ENCODE measurements at regions not wholly inside any gene's neighbourhood (a gene's known extent, or its start where the extent isn't known, plus 50 kb on each side); places are given as distances from the start of the nearest gene placed in this dataset.

- TF ChIP-seq CTCF (conservative IDR thresholded peaks at IDR 0.05; ENCODE audit: low read depth, low read length) (no peak), BHLHE40 (IDR thresholded peaks at IDR 0.05; ENCODE audit: low read depth, low read length) (no peak), POLR2A (IDR thresholded peaks at IDR 0.05; ENCODE audit: low read depth, low read length) (no peak), RAD21 (IDR thresholded peaks at IDR 0.05; ENCODE audit: low read length) (no peak), CHD1 (IDR thresholded peaks at IDR 0.05; ENCODE audit: low read depth, low read length) (no peak)
These were observed 199.6 kb downstream of the YTHDC2 start for GRCh38 chr5:113713051-113713450.
